GM19463 (cell line): ENCODE measurements at regions not wholly inside any gene's neighbourhood (a gene's known extent, or its start where the extent isn't known, plus 50 kb on each side); places are given as distances from the start of the nearest gene placed in this dataset.
"Not testable (repeated sequence)": the region's sequence is repeated elsewhere in the genome, so short reads cannot be mapped to it uniquely, and the experiment has no call there.

Experiments used
- ATAC-seq: cut with Tn5 transposase; IDR thresholded peaks from one replicate; pipeline ENCODE4 v1.9.1; 2021; ENCODE audit warnings: mild to moderate bottlenecking, moderate library complexity; ENCODE audit not compliant: unreplicated experiment

DNA sequence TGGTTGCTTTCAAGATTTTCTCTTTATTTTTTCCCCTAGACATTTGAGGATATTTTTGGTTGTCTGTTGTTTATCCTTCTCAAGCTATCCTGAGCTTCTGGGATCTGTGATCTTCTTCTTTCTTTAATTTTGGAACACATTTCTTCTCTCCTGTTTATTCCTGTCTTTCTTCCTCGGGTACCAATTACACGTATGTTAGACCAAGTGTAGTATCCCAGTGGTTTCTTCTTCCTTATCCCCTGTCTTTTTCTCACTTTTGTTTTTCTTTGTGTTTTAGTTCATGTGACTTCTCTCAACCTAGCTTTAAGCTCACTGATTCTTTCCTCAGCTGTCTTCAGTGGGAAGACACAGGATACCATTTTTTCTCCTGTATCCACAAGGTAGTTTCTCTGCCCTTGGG lies 120.0 kb downstream of the GALR1 start:
- ATAC-seq, result no peak

DNA sequence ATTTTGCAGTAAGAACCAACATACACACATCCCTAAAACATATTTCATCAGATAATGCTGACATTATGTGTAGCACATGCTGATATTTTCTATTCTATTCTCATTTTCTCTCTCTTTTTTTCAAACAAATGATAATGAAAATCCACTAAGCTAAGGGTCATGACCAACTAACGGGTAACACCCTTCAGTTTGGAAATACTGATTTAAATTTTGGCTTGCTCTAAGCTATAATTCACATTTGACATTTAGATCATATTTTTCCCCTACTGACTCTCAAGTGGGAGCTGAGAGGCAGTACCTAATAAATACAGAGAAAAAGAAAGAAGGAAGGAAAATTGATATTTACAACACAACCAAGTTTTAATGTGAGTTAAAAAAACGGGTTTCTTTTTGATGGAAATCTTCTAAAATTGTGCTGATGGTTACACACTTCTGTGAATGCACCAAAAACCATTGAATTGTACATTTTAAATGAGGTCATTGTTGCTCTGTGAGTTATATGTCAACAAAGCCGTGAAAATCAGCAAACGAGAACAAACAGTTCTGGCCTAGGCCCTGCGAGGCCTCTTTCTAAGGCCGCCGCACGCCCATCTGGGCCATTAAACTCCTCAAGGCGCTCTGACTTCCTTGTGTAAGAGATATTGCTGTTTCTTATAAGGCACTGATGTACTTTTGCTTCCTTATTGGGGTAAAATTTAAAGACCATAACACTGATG lies 124.2 kb downstream of the GALR1 start:
- no peak for ATAC-seq

DNA sequence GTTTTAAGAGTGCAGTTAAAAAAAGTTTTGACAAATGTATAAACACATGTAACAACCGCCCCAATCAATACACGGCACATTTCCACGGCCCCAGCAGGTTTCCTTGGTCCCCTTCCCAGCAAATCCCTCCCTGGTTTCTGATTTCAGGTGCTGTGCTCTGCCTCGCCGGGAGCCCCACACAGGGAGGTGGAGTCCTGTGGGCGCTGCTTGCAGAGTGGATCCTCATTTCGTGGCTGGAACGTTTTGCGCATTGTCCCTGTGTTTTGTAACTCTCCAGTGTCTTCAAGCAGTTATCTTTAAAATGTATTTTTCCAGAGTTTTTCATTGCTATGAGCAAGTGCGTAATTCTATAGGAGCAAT lies 124.8 kb downstream of the GALR1 start:
- ATAC-seq, result no peak

DNA sequence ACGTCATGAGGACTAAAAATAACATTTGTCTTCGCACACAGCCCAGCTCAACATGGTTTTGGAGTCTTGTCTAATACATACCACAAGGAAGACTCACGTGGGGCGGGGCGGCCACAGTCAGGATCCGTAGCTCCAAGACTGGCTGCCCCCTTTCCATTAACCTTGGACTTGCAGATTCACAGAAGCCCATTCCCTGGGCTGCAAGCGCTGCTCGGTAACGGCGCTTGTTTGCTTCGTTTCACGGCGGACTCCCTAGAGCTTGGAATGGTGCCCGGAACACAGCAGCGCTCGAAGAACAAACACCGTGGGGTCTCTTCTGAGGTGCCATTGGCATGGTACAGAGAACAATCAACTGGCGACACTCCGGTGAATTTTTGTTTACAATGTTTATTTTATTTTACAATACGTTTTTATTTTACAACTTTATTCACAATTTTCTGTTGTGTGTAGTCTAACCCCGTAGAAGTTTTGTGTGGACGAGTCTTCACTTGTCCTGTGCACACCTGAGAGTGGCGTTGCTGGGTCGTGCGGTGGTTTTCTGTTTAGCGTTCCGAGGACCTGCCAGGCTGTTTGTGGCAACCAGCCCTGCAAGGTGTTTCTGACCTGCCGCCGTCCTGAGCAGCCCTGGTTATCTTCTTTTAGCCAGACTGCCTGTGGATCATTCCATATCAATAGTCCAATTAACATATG lies 126.5 kb downstream of the GALR1 start:
- no peak for ATAC-seq

DNA sequence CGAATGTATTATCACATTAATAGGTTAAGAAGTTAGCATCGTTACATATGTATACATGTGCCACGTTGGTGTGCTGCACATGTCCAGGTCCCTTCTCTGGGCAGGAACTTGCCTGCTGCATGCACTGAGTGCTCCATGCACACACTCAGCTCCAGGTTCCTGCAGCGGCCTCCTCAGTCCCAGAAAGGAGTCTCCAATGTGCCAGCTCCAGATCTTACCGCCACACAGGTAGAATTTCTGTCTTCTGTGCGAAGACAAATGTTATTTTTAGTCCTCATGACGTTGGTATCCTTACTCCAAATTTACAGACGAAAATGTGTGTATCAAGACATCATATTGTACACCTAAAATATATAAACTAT lies 127.1 kb downstream of the GALR1 start:
- ATAC-seq, result no peak

DNA sequence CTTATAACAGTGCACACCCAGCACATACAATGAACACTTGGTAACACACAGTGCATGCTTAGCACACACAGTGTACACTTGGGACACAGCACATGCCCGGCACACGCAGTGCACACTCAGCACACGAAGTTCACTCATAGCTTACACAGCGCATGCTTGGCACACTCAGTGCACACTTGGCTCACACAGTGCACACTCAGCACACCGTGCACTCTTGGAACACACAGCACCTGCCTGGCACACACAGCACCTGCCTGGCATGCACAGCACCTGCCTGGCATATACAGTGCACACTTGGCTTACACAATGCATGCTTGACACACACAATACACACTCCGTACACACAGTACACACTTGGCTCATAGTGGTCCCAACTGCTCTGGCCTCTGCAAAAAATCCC lies 128.2 kb downstream of the GALR1 start:
- no peak for ATAC-seq

DNA sequence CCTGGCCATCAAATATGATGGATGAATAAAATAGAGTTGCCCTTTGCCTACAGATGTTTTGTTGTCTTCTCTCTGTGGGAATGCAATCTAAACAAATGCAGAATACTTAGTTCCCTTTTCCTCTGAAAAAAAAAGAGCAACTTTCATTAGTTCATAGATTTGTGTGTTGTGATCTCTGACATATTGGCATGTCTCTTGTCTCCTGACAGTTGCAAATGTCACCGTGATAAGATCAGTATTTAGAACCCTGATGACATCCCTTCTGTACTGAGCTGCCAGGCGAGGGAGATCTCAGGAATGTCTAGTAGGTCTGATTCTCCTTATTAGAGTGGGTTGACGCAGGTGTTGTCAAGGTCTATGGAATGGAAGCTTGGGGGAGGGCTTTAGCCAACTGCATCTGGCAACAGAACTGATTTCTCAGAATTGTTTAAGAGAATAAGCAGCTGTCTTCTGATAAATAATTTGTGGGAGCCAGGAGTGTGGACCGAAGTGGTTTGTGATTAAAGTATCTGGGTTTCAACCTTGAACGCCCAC lies 130.4 kb downstream of the GALR1 start:
- ATAC-seq, result no peak

DNA sequence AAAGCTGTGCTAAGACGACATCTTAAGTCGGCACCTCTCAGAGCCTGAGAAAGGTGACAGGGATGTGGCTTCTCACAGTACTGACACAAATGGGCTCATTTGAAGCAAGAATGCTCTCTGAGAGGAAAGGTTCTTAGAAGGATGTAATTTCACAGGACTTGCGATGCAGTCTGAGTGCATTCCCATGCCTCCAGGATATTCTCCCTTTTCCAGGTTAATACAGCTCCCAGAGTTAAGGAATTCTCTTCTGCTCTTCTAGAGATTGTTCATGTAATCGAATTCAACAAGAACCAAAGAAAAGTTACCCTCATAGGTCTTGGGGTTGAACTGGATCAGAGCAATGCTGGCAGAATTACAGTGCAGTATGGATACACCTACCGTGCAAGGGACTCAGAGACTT lies 131.0 kb downstream of the GALR1 start:
- no peak for ATAC-seq

DNA sequence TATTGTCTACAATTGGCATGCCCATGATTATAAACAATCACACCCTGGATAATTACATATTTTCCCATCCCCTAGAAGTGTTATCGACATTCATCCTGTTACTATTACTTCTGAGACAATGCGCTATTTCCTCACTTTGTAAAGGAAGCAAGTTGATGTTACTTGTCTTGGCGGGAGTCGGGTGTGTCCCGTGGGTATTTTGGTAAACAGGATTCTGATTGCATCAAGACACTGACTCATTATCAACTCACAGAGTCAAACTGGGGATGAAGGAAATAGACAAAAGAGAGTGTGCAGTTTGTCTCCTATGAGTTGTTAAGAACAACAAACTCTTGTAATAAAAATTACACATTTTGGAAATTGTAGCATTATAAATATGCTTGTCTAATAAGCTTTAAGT lies 142.7 kb downstream of the GALR1 start:
- ATAC-seq, result no peak

DNA sequence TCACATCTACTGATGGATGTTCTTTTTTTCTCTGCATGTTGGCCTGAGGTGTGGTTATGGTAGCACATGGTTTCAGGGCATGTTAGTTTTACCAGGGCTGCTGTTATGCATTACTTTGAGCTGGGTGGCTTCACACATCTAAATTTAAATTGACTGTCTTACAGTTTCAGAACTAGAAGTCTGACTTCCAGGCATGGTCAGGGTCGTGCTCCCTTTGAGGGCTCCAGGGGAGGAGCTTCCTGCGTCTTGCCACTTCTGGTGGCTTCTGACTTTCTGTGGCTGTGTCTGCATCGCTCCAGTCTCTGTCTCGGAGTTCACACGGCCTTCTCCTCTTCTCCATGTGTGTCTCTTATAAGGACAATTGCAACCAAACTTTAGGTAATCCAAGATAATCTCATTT lies 143.9 kb downstream of the GALR1 start:
- no peak for ATAC-seq

DNA sequence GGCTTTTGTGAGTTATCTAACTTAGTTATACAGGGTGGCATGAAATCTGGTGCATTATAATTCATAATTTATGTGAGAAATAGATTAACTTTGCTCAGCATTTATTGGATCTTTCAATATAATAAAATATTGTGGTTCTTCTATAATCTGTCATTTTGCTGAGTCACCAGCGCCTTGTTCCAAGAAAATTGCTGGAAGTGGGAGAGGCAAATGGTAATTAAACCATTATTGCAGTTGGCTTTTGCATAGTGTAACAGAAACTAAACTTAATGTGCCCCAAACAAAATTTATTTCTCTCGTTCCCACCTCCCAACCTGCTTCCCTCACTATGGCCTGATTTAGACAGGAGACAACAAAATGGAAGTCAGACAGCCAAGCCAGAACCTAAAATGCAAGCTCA lies 146.3 kb downstream of the GALR1 start:
- no peak for ATAC-seq

DNA sequence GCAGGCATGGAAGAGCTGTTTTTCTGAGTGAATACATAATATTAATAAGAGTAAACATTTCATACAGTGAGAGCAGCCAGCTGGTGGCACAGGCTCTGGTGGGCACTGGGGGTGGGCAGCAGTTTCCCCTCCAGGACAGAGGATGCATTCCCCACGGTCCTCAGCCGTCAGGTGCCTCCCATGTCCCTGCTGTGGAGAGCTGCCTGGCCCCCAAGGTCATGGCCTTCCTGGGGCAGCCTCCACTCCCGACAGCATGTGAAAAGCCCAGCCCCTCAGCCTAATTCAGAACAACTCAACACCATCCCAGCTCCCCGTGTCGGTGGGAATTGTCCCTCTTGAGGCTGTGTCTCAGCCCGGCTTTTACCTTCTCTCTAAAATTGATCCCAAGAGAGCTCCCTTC lies 147.4 kb downstream of the GALR1 start:
- no peak for ATAC-seq

DNA sequence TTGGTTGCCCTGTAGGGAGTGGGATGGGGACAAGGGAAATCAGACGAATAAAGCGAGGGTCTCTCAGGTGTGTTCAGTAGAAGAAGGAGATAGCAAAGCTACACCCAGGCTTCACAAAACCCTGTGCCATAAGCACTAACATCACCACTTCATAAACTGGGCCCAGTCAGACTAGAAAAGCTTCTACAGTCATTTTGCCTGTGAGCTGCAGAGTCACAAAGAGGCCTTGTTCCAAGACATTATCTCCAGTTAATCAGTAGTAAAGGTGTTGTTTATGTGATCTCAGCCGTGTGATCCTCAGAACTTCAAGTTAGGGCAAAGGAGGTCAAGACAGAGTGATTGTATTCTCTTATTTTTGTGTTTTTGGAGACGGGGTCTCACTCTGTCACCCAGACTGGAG lies 148.0 kb downstream of the GALR1 start:
- ATAC-seq, result no peak

DNA sequence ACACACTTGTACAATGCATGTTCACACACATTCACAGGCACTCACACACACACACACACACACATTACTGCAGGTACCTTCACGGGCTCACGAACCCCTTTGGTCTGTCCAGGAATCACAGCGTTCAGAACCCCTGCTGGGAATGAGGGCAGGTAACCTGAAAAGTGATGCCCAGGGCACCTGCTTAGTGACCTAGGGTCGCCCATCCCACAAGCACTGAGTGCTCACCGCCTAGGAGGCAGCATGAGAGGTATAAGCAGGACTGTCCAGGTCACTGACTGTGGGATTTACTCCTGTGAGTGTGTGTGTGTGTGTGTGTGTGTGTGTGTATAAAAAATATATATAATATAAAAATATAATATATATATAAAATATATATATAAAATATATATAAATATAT lies 150.9 kb downstream of the GALR1 start:
- no peak for ATAC-seq

DNA sequence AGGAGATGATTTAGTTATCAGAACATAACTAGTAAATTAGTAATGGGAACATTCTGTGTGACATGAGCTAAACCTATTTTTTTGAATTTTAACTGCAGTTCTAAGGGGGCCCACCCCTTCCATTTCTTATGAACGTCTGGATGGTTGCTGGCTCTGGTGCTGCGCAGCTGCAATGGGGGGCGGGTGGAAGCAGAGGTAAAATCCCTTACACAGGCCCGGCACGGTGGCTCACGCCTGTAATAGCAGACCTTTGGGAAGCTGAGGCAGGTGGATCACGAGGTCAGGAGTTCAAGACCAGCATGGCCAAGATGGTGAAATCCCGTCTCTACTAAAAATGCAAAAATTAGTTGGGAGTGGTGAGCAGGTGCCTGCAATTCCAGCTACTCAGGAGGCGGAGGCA lies 151.5 kb downstream of the GALR1 start:
- no peak for ATAC-seq

DNA sequence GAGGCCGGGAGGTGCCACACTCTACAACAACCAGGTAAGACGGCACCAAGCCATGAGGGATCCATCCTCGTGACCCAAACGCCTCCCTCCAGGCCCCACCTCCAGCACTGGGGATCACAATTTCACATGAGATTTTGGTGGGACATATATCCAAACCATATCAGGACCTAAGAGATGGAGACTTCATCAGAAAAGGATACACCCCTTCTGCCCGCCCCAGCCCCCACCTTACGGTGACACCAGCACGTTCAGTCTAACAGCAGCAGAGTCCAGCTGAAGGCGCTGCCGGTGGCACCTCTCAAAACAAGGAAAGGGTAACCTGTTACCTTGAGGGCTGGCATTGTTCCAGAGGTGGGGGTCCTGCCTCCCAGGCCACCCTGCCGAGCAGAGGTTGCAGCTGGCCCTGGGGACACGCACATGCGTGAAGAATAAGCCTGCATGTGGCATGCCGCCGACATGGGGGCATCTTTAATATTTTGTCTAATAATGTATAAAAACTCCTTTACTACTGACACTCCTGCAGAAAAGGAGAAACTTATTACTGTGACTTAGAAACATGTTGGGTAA lies 154.4 kb downstream of the GALR1 start:
- no peak for ATAC-seq

DNA sequence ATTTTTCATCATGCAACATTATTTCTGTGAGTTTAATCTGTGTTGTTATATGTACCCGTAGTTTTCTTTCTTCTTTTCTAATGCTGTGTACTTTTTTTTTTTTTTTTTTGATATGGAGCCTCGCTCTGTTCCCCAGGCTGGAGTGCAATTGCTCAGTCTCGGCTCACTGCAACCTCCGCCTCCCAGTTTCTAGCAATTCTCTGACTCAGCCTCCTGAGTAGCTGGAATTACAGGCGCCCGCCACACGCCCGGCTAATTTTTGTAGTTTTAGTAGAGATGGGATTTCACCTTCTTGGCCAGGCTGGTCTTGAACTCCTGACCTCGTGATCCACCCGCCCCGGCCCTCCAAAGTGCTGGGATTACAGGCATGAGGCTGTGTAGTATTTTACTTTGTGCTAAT lies 155.4 kb downstream of the GALR1 start:
- ATAC-seq, result no peak

DNA sequence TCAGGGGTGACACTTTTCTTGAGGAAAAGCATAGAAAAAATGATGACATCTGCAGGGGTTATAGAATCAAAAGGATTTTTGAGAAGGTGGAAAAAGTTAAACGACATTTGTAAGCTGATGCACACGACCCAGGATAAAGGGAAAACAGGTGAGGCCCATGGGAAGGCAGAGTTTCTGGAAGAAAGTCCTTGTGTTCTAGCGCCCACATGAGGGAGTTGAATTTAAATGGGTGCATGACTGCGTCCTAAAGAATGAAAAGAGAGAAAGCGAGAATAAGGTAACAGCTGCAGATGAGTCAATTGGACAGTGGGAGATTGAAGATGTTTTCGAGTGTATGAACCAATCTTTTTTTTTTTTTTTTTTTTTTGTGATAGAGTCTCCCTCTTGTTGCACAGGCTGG lies 158.1 kb downstream of the GALR1 start:
- no peak for ATAC-seq

DNA sequence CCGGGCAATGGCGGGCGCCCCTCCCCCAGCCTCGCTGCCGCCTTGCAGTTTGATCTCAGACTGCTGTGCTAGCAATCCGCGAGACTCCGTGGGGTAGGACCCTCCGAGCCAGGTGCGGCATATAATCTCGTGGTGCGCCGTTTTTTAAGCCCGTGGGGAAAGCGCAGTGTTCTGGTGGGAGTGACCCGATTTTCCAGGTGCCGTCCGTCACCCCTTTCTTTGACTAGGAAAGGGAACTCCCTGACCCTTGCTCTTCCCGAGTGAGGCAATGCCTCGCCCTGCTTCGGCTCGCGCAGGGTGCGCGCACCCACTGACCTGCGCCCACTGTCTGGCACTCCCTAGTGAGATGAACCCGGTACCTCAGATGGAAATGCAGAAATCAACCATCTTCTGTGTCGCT lies 171.9 kb downstream of the GALR1 start:
- not testable (repeated sequence) for ATAC-seq

DNA sequence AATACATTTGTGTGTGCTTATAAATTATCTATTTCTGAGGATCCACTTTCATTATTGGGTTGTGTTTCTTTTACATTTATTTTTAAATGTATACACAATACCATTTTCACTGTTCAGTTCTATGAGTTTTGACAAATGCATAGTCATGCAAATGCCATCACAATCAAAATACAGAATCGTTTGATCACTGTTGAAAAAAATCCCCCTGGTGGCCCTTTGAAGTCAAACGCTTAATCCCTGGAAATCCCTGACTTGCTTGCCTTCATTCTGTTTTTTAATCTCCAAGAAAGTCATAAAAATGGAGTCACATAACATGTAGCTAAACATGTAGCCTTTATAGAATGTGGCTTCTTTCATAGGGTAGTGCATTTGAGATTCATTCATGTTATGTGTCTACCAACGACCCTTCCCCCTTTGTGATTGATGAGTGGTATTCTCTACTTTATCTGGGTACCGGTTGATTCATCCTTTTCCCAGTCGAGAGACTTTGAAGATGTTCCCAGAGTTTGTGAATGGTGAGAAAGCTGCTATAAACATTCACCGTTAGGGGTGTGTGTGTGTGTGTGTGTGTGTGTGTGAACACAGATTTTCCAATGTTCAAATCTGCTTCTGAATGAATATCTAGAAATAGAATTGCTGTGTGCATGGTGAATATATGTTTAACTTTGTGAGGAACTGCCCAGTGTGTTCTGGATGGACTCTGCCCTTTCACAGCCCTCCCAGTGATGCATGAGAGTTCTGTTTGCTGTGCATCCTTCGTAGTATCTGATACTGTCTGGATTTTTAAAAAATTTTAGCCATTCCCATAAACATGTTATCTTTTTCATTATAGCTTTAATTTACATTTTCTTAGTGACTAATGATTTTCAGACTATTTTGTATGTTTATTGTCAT lies 173.6 kb downstream of the GALR1 start:
- ATAC-seq, result no peak

DNA sequence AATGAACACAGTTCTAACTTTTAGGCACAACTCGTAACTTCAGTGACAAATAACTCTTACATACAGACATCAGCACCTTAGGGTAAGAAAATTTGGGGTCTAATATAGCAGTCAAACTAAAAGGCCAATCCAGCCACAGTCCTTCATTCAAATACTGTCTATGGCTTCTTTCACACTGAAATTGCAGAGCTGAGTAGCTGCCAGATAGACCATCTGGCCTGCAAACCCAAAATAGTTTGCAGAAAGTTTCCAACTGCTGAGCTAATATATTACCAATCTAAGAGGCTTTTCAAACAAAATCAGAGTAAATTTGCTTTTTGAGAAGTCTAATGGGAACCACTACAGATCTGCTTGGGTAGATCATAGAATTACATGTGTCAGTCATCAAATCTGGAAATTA lies 183.4 kb downstream of the GALR1 start:
- ATAC-seq, result no peak
